ENCODE measurements at regions not wholly inside any gene's neighbourhood (a gene's known extent, or its start where the extent isn't known, plus 50 kb on each side); places are given as distances from the start of the nearest gene placed in this dataset.

DNA sequence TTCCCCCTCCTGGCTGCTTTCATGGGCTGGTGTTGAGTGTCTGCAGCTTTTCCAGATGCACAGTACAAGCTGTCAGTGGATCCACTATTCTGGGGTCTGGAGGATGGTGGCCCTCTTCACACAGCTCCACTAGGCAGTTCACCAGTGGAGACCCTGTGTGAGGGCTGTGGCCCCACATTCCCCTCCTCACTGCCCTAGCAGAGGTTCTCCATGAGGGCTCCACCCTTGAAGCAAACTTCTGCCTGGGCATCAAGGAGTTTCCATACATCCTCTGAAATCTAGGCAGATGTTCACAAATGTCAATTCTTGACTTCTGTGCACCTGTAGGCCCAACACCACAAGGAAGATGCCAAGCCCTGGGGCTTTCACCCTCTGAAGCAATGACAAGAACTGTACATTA lies 1386.2 kb upstream of the ACVR2A start:
- TF ChIP-seq, protein P1, sequence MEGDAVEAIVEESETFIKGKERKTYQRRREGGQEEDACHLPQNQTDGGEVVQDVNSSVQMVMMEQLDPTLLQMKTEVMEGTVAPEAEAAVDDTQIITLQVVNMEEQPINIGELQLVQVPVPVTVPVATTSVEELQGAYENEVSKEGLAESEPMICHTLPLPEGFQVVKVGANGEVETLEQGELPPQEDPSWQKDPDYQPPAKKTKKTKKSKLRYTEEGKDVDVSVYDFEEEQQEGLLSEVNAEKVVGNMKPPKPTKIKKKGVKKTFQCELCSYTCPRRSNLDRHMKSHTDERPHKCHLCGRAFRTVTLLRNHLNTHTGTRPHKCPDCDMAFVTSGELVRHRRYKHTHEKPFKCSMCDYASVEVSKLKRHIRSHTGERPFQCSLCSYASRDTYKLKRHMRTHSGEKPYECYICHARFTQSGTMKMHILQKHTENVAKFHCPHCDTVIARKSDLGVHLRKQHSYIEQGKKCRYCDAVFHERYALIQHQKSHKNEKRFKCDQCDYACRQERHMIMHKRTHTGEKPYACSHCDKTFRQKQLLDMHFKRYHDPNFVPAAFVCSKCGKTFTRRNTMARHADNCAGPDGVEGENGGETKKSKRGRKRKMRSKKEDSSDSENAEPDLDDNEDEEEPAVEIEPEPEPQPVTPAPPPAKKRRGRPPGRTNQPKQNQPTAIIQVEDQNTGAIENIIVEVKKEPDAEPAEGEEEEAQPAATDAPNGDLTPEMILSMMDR (conservative IDR thresholded peaks at IDR 0.05; ENCODE audit: low read depth, low read length), result no peak
- no peak for TF ChIP-seq EZH2 (IDR thresholded peaks at IDR 0.05; ENCODE audit: borderline replicate concordance, low read depth, low read length, poor library complexity, severe bottlenecking)
